Ovary (tissue), 7 donors: ENCODE measurements at regions not wholly inside any gene's neighbourhood (a gene's known extent, or its start where the extent isn't known, plus 50 kb on each side); places are given as distances from the start of the nearest gene placed in this dataset.

Experiments used
- DNase-seq, 5 donors: peaks; one replicate each; pipeline ENCODE4 v3.0.0-alpha.2; 2019 to 2020
- H3K27ac ChIP-seq, 2 donors: fragments of 200-600 bp; one replicate each; pipeline versions ENCODE4 v1.5.1 to v1.8.0; 2019 to 2022
- H3K27me3 ChIP-seq: fragments of 200-600 bp; one replicate; pipeline ENCODE4 v1.8.0; 2022
- H3K36me3 ChIP-seq: fragments of 200-600 bp; sonication (generic); one replicate; pipeline ENCODE4 v1.5.1; 2019
- H3K4me1 ChIP-seq: one replicate; pipeline ENCODE4 v1.8.1; 2013; ENCODE audit warnings: mild to moderate bottlenecking, moderate library complexity; ENCODE audit not compliant: insufficient read depth
- H3K4me3 ChIP-seq: fragments of 200-600 bp; sonication (generic); one replicate; pipeline ENCODE4 v1.5.1; 2017
- H3K9me3 ChIP-seq, 2 donors: fragments of 200-600 bp in 1 of 2; sonication (generic) in 1 of 2; one replicate each; pipeline versions ENCODE4 v1.5.1 to v1.8.1; 2013 to 2019; ENCODE audit warnings: mild to moderate bottlenecking in 1 of 2, moderate library complexity in 1 of 2
- CTCF ChIP-seq, 3 donors: fragments of 450-650 bp in 2 of 3; fragments of 200-600 bp in 1 of 3; IDR thresholded peaks; one replicate each; pipeline versions ENCODE4 v1.5.1 to v1.8.0; 2016 to 2022; ENCODE audit warnings: antibody characterized with exemption in 3 of 3, mild to moderate bottlenecking in 1 of 3
- EP300 ChIP-seq: sonication (generic); formaldehyde crosslinking; IDR thresholded peaks from one replicate; pipeline ENCODE4 v1.6.1; 2017; ENCODE audit warnings: antibody characterized with exemption
- POLR2A ChIP-seq: fragments of 450-650 bp; IDR thresholded peaks from one replicate; pipeline ENCODE4 v1.6.1; 2017; ENCODE audit warnings: antibody characterized with exemption, mild to moderate bottlenecking, moderate library complexity
- WGBS, 3 donors: extraction: QIAGEN DNeasy Blood & Tissue Kit in 1 of 3; methylation state at CpG; one replicate each; pipeline versions ENCODE4 v1.1.5 to v1.1.7; 2013 to 2017; 5-methylcytosine and 5-hydroxymethylcytosine counted together
- intact Hi-C, 4 donors: fragments of 100-400 bp; cut with DNase I; formaldehyde crosslinking; loops; one replicate each; pipeline versions ENCODE4 v1.11.0 to v1.15.1; 2022 to 2023
- donor health status: DM: no; HTN: no; CAD: no; lungs with moderate emphysema.
- donor health status: DM: no; HTN: no; CAD: no.
- donor health status: Bipolar disorder and iron deficiency.
- donor health status: DM: no; HTN: no; CAD: no.
- donor health status: DM: yes; HTN: yes; CAD: no.

GRCh38 chr11:23569547-23569946 is 709.3 kb upstream of the CCDC179 start:
- H3K4me1 ChIP-seq: no peaks in the 10 kb centered on the region
- no peaks in the 10 kb centered on the region for H3K9me3 ChIP-seq
- intact Hi-C loops: no loop called here
- H3K36me3 ChIP-seq: no peaks in the 10 kb centered on the region
- no peaks in the 10 kb centered on the region for H3K27me3 ChIP-seq
- no peak overlapping the region for H3K27ac ChIP-seq
- no peak overlapping the region for H3K4me3 ChIP-seq
- WGBS, 3 donors: 57 to 73% (median 70%) methylated on average over 3 of the region's 3 CpGs
- no peak for DNase-seq
- TF ChIP-seq POLR2A (no peak), EP300 (no peak), CTCF (IDR thresholded peaks at IDR 0.05) (no peak)

- H3K4me3 ChIP-seq: no peak overlapping the region
- no peaks in the 10 kb centered on the region for H3K9me3 ChIP-seq
- TF ChIP-seq CTCF (IDR thresholded peaks at IDR 0.05) (no peak), EP300 (no peak), POLR2A (no peak)
- H3K36me3 ChIP-seq: no peaks in the 10 kb centered on the region
- no peak for DNase-seq
- no peaks in the 10 kb centered on the region for H3K27me3 ChIP-seq
- intact Hi-C loops: no loop called here
- no peak overlapping the region for H3K27ac ChIP-seq
- H3K4me1 ChIP-seq: no peaks in the 10 kb centered on the region
These were observed 710.6 kb upstream of the CCDC179 start for GRCh38 chr11:23570828-23571227.

DNA sequence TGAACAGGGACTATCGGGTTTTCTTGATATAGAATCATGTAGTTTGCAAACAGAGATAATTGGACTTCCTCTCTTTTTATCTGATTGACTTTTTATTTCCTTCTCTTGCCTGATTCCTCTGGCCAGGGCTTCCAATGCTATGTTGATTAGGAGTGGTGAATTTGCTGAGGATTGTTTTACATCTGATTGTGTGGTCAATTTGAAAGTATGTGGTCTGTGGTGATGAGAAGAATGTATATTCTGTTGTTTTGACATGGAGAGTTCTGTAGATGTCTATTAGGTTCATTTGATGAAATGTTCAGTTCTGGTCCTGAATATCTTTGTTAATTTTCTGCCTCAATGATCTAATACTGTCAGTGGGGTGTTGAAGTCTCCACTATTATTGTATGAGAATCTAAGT is 713.2 kb upstream of the CCDC179 start:
- H3K36me3 ChIP-seq: no peaks in the 10 kb centered on the region
- no peak for DNase-seq
- H3K4me3 ChIP-seq: no peak overlapping the region
- H3K27ac ChIP-seq: no peak overlapping the region
- 75 to 90% (median 79%) methylated on average over 1 of the region's 1 CpG for WGBS, 3 donors
- no peaks in the 10 kb centered on the region for H3K4me1 ChIP-seq
- intact Hi-C loops: no loop called here
- no peaks in the 10 kb centered on the region for H3K9me3 ChIP-seq
- no peak for TF ChIP-seq CTCF (IDR thresholded peaks at IDR 0.05)
- no peaks in the 10 kb centered on the region for H3K27me3 ChIP-seq

DNA sequence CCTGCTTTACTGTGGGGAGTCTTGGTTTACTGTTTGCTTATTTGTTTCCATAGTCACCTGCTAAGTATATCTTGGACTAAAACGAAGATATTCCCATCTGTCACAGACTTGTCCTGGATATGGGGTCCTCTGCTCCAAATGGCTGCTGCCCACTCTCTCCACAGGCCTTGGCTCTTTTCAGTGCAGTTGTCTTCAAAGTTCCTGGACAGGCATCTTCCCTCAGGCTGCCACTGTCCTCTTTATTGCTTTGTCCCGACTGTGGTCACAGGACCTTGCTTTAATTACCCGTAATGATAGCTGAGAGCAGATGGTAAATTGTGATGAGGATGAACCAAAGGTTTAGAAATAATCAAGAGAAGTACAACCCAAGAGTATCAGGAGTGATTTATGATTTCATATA is 713.9 kb upstream of the CCDC179 start:
- no peaks in the 10 kb centered on the region for H3K36me3 ChIP-seq
- no peaks in the 10 kb centered on the region for H3K4me1 ChIP-seq
- intact Hi-C loops: no loop called here
- H3K27ac ChIP-seq: no peak overlapping the region
- DNase-seq: no peak
- no peak overlapping the region for H3K4me3 ChIP-seq
- no peak for TF ChIP-seq POLR2A
- TF ChIP-seq CTCF (IDR thresholded peaks at IDR 0.05): no peak
- TF ChIP-seq EP300: no peak
- WGBS, 3 donors: 49 to 67% (median 53%) methylated on average over 3 of the region's 3 CpGs
- no peaks in the 10 kb centered on the region for H3K27me3 ChIP-seq
- H3K9me3 ChIP-seq: no peaks in the 10 kb centered on the region

GRCh38 chr11:23577296-23577695 is 717.0 kb upstream of the CCDC179 start:
- no peak for TF ChIP-seq CTCF (IDR thresholded peaks at IDR 0.05)
- TF ChIP-seq EP300: no peak
- no peak for TF ChIP-seq POLR2A
- DNase-seq: no peak
- Histone ChIP-seq H3K36me3 (no peaks in the 10 kb centered on the region), H3K27me3 (no peaks in the 10 kb centered on the region), H3K4me1 (no peaks in the 10 kb centered on the region), H3K9me3 (no peaks in the 10 kb centered on the region), H3K27ac (no peak overlapping the region), H3K4me3 (no peak overlapping the region)
- intact Hi-C loops: no loop called here
- 72 to 80% (median 75%) methylated on average over 2 of the region's 2 CpGs for WGBS, 3 donors
